ENCODE measurements at regions not wholly inside any gene's neighbourhood (a gene's known extent, or its start where the extent isn't known, plus 50 kb on each side); places are given as distances from the start of the nearest gene placed in this dataset.

DNA sequence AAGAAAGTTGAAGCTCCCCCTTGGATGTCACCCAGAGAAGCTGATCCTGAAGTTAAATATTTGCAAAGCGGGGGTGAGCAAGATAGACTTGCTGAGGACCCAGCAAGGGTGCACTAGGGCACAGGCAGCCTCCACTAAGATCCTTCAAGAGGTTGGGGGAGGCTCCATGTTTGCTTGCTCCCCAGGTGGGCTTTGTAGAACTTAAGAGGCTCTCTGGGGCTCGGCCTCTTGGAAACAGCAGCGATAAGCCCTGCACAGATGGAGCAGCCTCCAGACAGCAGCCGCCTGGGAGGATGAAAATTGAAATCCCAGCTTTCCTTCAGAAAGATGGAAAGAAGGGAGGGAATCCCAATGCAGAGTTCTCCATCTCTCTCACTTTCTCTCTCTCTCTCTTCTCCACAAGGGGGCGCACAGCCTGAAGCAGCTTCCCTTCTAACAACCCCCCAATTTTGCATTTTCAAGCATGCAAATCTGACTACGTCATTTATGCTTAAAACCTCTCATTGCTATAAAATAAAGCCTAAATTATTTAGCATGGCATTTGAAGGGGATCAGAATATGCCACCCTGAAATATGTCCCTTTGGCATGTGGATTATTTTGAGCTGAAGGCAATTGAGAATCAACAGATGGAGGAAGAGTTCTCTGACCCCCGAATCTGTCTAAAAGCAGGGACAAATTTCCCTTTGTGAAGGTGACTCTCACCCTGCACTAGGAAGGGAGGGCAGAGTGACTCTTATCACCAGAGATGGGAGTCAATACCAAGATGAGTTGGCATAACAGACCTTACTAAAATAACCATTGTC is 185.7 kb upstream of the KLHL29 start:
- no peak overlapping the region for H3K4me2 ChIP-seq (ENCODE audit: low read length)
- no peak overlapping the region for H3K4me3 ChIP-seq (ENCODE audit: low read depth, low read length)
- H3K9me3 ChIP-seq (ENCODE audit: control insufficient read depth, low read length) = peaks cover 8% of the 10 kb centered on the region
- H3K79me2 ChIP-seq = no peaks in the 10 kb centered on the region
- H3K4me1 ChIP-seq = no peaks in the 10 kb centered on the region
- TF ChIP-seq, protein P1, sequence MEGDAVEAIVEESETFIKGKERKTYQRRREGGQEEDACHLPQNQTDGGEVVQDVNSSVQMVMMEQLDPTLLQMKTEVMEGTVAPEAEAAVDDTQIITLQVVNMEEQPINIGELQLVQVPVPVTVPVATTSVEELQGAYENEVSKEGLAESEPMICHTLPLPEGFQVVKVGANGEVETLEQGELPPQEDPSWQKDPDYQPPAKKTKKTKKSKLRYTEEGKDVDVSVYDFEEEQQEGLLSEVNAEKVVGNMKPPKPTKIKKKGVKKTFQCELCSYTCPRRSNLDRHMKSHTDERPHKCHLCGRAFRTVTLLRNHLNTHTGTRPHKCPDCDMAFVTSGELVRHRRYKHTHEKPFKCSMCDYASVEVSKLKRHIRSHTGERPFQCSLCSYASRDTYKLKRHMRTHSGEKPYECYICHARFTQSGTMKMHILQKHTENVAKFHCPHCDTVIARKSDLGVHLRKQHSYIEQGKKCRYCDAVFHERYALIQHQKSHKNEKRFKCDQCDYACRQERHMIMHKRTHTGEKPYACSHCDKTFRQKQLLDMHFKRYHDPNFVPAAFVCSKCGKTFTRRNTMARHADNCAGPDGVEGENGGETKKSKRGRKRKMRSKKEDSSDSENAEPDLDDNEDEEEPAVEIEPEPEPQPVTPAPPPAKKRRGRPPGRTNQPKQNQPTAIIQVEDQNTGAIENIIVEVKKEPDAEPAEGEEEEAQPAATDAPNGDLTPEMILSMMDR (IDR thresholded peaks at IDR 0.05) = peak; percentile 30
- no peaks in the 10 kb centered on the region for H3K36me3 ChIP-seq (ENCODE audit: control insufficient read depth, insufficient read depth, low read length)
- no peaks in the 10 kb centered on the region for H3K27me3 ChIP-seq (ENCODE audit: control insufficient read depth, insufficient read depth, low read length)
- no peak overlapping the region for H2AFZ ChIP-seq
- H3K9ac ChIP-seq = no peak overlapping the region
- H3K27ac ChIP-seq = no peak overlapping the region

DNA sequence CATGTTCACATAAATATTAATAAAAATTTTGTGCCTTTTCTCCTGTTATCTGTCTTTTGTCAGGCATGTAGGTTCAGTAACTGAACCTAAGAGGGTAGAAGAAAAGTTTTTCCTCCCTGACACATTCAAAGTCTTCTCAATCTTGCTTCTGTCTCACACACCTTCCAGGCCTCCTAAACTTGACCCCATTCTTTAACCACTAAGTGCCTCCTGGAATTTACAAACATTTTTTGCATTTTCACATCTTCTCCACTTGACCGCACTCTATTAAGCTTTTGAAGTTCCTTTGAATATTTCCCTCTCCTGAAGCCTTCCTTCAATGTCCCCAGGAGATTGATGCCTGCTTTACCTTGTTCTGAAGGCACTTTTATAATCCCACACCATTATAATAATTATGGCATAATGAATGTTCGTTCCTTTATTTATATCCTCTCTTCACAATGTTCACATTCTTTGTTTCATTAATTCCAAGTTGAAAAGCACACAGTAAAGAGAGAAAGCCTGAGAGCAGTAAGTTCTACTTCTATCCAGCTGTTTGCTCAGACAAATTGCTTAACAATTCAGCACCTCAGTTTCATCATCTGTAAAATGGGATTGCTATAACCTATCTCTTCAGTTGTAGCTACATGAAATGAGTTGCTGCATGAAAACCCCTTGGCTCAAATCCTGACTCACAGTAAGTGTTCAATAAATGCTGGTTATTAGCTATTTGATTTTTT is 184.8 kb upstream of the KLHL29 start:
- Histone ChIP-seq H3K4me2 (ENCODE audit: low read length) (no peak overlapping the region), H3K36me3 (ENCODE audit: control insufficient read depth, insufficient read depth, low read length) (no peaks in the 10 kb centered on the region), H3K79me2 (no peaks in the 10 kb centered on the region), H3K4me1 (no peaks in the 10 kb centered on the region), H3K27ac (no peak overlapping the region), H2AFZ (no peak overlapping the region), H3K9ac (no peak overlapping the region), H3K9me3 (ENCODE audit: control insufficient read depth, low read length) (peaks cover 7% of the 10 kb centered on the region), H3K27me3 (ENCODE audit: control insufficient read depth, insufficient read depth, low read length) (no peaks in the 10 kb centered on the region), H3K4me3 (ENCODE audit: low read depth, low read length) (no peak overlapping the region)
- TF ChIP-seq, protein P1 (IDR thresholded peaks at IDR 0.05) = no peak

DNA sequence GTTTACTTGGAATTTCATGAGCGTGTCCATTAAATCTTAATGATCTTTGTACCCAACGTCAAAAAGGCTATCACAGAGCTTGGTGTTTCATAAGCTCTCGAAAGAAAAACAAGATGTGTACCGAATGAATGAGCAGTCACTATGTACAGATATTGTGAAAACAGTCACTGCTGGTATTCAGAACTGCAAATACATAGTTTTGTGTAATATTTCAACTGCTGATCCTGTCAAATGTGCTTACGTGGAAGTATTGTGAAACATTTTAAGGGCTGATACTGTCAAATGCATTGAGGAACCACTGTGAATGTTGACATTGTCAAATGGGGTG is 184.2 kb upstream of the KLHL29 start:
- TF ChIP-seq, protein P1 (IDR thresholded peaks at IDR 0.05) = no peak

DNA sequence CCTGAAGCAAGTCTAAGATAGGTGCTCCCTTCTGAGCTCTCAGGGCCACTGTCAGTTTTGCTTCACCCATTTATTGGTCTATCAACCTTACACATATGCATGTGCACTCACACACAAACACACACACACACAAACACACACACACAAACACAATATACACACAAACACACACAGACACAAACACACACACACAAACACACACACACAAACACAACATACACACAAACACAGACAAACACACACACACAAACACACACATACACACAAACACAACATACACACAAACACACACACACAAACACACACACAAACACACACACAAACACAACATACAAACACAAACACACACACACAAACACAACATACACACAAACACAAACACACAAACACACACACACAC is 181.6 kb upstream of the KLHL29 start:
- TF ChIP-seq, protein P1 (IDR thresholded peaks at IDR 0.05) = no peak
- H3K9ac ChIP-seq = no peak overlapping the region
- H3K79me2 ChIP-seq = no peaks in the 10 kb centered on the region
- no peak overlapping the region for H3K4me2 ChIP-seq (ENCODE audit: low read length)
- no peak overlapping the region for H3K27ac ChIP-seq
- no peaks in the 10 kb centered on the region for H3K4me1 ChIP-seq
- peaks cover 3% of the 10 kb centered on the region for H3K9me3 ChIP-seq (ENCODE audit: control insufficient read depth, low read length)
- no peak overlapping the region for H2AFZ ChIP-seq
- no peaks in the 10 kb centered on the region for H3K36me3 ChIP-seq (ENCODE audit: control insufficient read depth, insufficient read depth, low read length)
- no peak overlapping the region for H3K4me3 ChIP-seq (ENCODE audit: low read depth, low read length)
- H3K27me3 ChIP-seq (ENCODE audit: control insufficient read depth, insufficient read depth, low read length) = no peaks in the 10 kb centered on the region

More for the DNA sequence above, 184.2 kb upstream of the KLHL29 start:
- no peaks in the 10 kb centered on the region for H3K36me3 ChIP-seq (ENCODE audit: control insufficient read depth, insufficient read depth, low read length)
- no peak overlapping the region for H3K27ac ChIP-seq
- no peak overlapping the region for H3K9ac ChIP-seq
- peaks cover 3% of the 10 kb centered on the region for H3K9me3 ChIP-seq (ENCODE audit: control insufficient read depth, low read length)
- H3K79me2 ChIP-seq = no peaks in the 10 kb centered on the region
- no peak overlapping the region for H3K4me2 ChIP-seq (ENCODE audit: low read length)
- H3K4me1 ChIP-seq = no peaks in the 10 kb centered on the region
- H2AFZ ChIP-seq = no peak overlapping the region
- H3K27me3 ChIP-seq (ENCODE audit: control insufficient read depth, insufficient read depth, low read length) = no peaks in the 10 kb centered on the region
- H3K4me3 ChIP-seq (ENCODE audit: low read depth, low read length) = no peak overlapping the region

All from parathyroid adenoma (tissue), 2 donors.